Endothelial cell of umbilical vein (primary cell): ENCODE measurements at regions not wholly inside any gene's neighbourhood (a gene's known extent, or its start where the extent isn't known, plus 50 kb on each side); places are given as distances from the start of the nearest gene placed in this dataset.

Source experiments
- BruUV-seq: library from RNA; stranded (reverse); fragments of 400-500 nt; replicated peaks from 2 replicates; lab custom pipeline; 2021; lab: Mats Ljungman, UMichigan
- CTCF ChIA-PET: fragments of 300-600, 350-600 bp; sonication (Branson Sonifier 250); formaldehyde crosslinking; loops from one replicate; lab custom pipeline; 2021; ENCODE audit warnings: antibody characterized with exemption, inconsistent platforms; lab: Charles Lee
- POLR2A ChIA-PET: fragments of 300-600, 350-600 bp; sonication (Branson Sonifier 250); formaldehyde crosslinking; loops from one replicate; lab custom pipeline; 2021; ENCODE audit warnings: antibody characterized with exemption, inconsistent platforms; lab: Charles Lee
- DNase-seq: peaks from one replicate; pipeline ENCODE4 v3.0.0-alpha.2; 2011; ENCODE audit warnings: low read depth, low spot score
- FAIRE-seq: peaks from 2 replicates; lab custom pipeline; 2011; peaks lifted over from hg19 to GRCh38; lab: Jason Lieb, UNC
- H2AFZ ChIP-seq: 2 replicates; pipeline ENCODE4 v1.6.0; 2012; ENCODE audit warnings: low read depth, low read length, control low read depth, inconsistent platforms
- H3K27ac ChIP-seq: 2 replicates; pipeline ENCODE4 v1.5.1; 2011; ENCODE audit warnings: low read depth, mild to moderate bottlenecking, control low read depth, low read length, moderate library complexity; ENCODE audit not compliant: insufficient read depth
- H3K27me3 ChIP-seq, 2 experiments: 2 replicates each; pipeline versions ENCODE4 v1.6.0 to v1.6.1; 2011; ENCODE audit warnings: low read length in 2 of 2, mixed read lengths in 1 of 2; ENCODE audit not compliant: control insufficient read depth in 2 of 2, insufficient read depth in 2 of 2
- H3K36me3 ChIP-seq, 2 experiments: 2 replicates in 1 of 2; 3 replicates in 1 of 2; pipeline ENCODE4 v1.5.1; 2011; ENCODE audit warnings: low read length in 2 of 2, mild to moderate bottlenecking in 1 of 2, moderate library complexity in 1 of 2; ENCODE audit not compliant: control insufficient read depth in 2 of 2, insufficient read depth in 2 of 2; ENCODE audit errors: extremely low read depth in 1 of 2
- H3K4me1 ChIP-seq: 3 replicates; pipeline ENCODE4 v1.5.1; 2011; ENCODE audit warnings: mild to moderate bottlenecking, low read length; ENCODE audit not compliant: control insufficient read depth, insufficient read depth; ENCODE audit errors: extremely low read depth
- H3K4me2 ChIP-seq: 2 replicates; pipeline ENCODE4 v1.6.1; 2011; ENCODE audit warnings: low read length, control low read depth, mixed read lengths; ENCODE audit not compliant: insufficient read depth
- H3K4me3 ChIP-seq, 3 experiments: fragments of 200-600 bp in 1 of 3; sonication (generic), shearing (Covaris generic) in 1 of 3; replicated peaks in 1 of 3; 2 replicates each; pipeline ENCODE4 v1.5.1; 2011 to 2016; ENCODE audit warnings: control low read depth in 3 of 3, low read length in 3 of 3, mild to moderate bottlenecking in 2 of 3, inconsistent platforms in 1 of 3, low read depth in 1 of 3, moderate library complexity in 1 of 3; ENCODE audit not compliant: insufficient read depth in 1 of 3
- H3K79me2 ChIP-seq: 2 replicates; pipeline ENCODE4 v1.6.0; 2012; ENCODE audit warnings: low read length, inconsistent platforms; ENCODE audit not compliant: control insufficient read depth, insufficient read depth
- H3K9ac ChIP-seq: replicated peaks from 2 replicates; pipeline ENCODE3; 2011; ENCODE audit warnings: low read length, control low read depth; ENCODE audit not compliant: insufficient read depth; ENCODE audit errors: extremely low read depth
- H3K9me1 ChIP-seq: replicated peaks from 3 replicates; pipeline ENCODE4 v1.6.0; 2011; ENCODE audit warnings: mild to moderate bottlenecking, low read length; ENCODE audit not compliant: control insufficient read depth, insufficient read depth; ENCODE audit errors: extremely low read depth
- H3K9me3 ChIP-seq: replicated peaks from 2 replicates; pipeline ENCODE4 v1.5.1; 2012; ENCODE audit warnings: low read length, inconsistent platforms; ENCODE audit not compliant: control insufficient read depth, insufficient read depth
- H4K20me1 ChIP-seq: replicated peaks from 2 replicates; pipeline ENCODE3; 2011; ENCODE audit warnings: mild to moderate bottlenecking, low read length; ENCODE audit not compliant: control insufficient read depth, insufficient read depth; ENCODE audit errors: extremely low read depth
- EZH2 ChIP-seq: IDR thresholded peaks from 2 replicates; pipeline ENCODE4 v1.6.1; 2012; ENCODE audit warnings: borderline replicate concordance, low read depth, mild to moderate bottlenecking, moderate library complexity, low read length, inconsistent platforms; ENCODE audit not compliant: severe bottlenecking
- GATA2 ChIP-seq: IDR thresholded peaks from 2 replicates; pipeline ENCODE4 v1.7.0; 2011; ENCODE audit warnings: low read depth, mild to moderate bottlenecking, moderate library complexity, mixed read lengths, low read length; ENCODE audit not compliant: insufficient read length, insufficient read depth
- JUN ChIP-seq: IDR thresholded peaks from 2 replicates; pipeline ENCODE4 v1.6.1; 2011; ENCODE audit warnings: borderline replicate concordance, low read depth; ENCODE audit not compliant: insufficient read length, insufficient read depth
- POLR2AphosphoS5 ChIP-seq: IDR thresholded peaks from 2 replicates; pipeline ENCODE4 v1.6.1; 2012; ENCODE audit warnings: low read depth, mild to moderate bottlenecking, control low read depth, low read length, moderate library complexity; ENCODE audit not compliant: insufficient read depth
- dilution Hi-C: fragments of 300-500 bp; cut with MboI; formaldehyde crosslinking; loops from one replicate; pipeline ENCODE4 v1.15.0; 2019; ENCODE audit warnings: low sequenced_read_pairs; ENCODE audit not compliant: extremely low pct_ligation_motif_present
- intact Hi-C: fragments of 100-400 bp; cut with micrococcal nuclease; formaldehyde crosslinking; loops from one replicate; pipeline ENCODE4 v1.10.0; 2022
- TF ChIP-seq, protein P1 (sequence below), 2 donors: IDR thresholded peaks; 1 replicate in 1 of 2; 2 replicates in 1 of 2; pipeline ENCODE4 v1.5.1; 2011; ENCODE audit warnings: low read length in 2 of 2, mild to moderate bottlenecking in 2 of 2, moderate library complexity in 2 of 2, control low read depth in 1 of 2, inconsistent platforms in 1 of 2, low read depth in 1 of 2; ENCODE audit not compliant: insufficient read depth in 1 of 2; ENCODE audit errors: extremely low read depth in 1 of 2

DNA sequence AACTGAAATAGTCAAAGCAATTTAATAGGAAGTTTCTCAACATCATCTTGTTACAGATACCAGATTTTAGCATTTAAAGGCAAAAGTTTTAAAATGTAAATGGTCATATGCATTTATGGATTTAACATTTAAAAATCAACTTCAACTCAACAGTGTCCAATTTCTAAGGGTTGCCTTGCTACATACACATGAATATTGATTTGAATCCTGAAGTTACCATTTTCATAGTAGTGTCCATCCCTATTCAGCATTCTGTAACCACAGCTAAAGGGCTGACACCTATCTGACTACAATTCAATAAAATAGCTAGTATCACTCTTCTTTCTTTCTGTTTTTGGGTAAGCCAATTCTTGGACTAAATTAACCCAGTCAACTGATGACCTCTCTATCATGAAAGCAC, 164.0 kb upstream of the CFAP20DC start:
- Histone ChIP-seq H3K36me3 (no peaks in the 10 kb centered on the region), H3K27me3 (peaks cover 1 to 8% of the 10 kb centered on the region in 2 experiments), H3K9me3 (no peaks in the 10 kb centered on the region), H3K4me2 (no peak overlapping the region), H3K79me2 (no peaks in the 10 kb centered on the region), H3K4me1 (peaks cover 9% of the 10 kb centered on the region), H3K27ac (no peak overlapping the region), H2AFZ (no peak overlapping the region), H4K20me1 (no peaks in the 10 kb centered on the region), H3K4me3 (no peak overlapping the region), H3K9ac (no peak overlapping the region), H3K9me1 (no peaks in the 10 kb centered on the region)
- intact Hi-C loops (loop anchor here (5.0 kb wide), 1 partner anchor 652 kb away; no protein-coding TSS in a partner anchor), dilution Hi-C loops (no loop called here)
- BruUV-seq: no TSS peak
- TF ChIP-seq GATA2 (no peak), POLR2AphosphoS5 (no peak), JUN (no peak), EZH2 (no peak)
- ChIA-PET CTCF (no interaction called here), POLR2A (no interaction called here)
- DNase-seq (no peak), FAIRE-seq (no peak)

DNA sequence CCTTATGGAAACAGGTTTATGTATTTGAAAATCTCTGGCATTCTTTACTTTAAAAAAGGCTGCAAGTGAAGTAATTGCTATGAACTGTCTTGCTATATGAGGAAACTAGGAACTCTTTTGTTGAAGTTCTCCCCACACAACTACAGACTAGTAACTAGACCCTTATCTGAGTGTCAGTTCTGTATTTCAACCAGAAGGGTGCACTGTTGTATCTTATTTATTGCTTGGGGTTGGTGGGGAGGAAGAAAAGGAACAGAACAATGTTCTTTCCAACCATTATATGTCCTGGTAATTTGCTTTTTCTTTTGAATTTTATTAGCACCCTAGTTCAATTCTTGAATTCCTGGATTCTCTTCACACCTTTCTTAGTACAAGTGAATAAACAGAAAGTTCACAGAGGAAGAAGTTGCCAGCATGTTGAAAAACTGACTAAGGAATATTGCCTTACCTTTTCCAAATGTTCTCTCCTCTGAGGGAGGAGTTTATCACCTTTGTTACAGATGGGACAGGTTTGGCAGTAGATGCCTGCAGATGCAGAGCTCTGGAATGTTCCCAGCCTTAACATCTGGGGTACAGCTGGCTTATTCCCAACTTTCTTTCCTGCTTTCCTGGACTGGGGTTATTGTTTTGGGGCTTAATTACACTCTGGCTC, 162.4 kb upstream of the CFAP20DC start:
- peak; percentile 44 for DNase-seq
- CTCF ChIA-PET: interaction anchor here (0.9 to 1.0 kb wide), 3 partner anchors 24 to 646 kb away, joined by 3 to 8 read pairs (median 5); no protein-coding TSS in a partner anchor

More for the DNA sequence above, 162.4 kb upstream of the CFAP20DC start:
- no peak overlapping the region for H3K27ac ChIP-seq
- H3K4me2 ChIP-seq: no peak overlapping the region
- no TSS peak for BruUV-seq
- POLR2A ChIA-PET: no interaction called here
- H3K36me3 ChIP-seq: no peaks in the 10 kb centered on the region
- intact Hi-C loops (loop anchor here (1.0 to 5.0 kb wide), 5 partner anchors 114 to 650 kb away; no protein-coding TSS in a partner anchor), dilution Hi-C loops (no loop called here)
- no peaks in the 10 kb centered on the region for H3K9me3 ChIP-seq
- peaks cover 3 to 8% of the 10 kb centered on the region in 2 experiments for H3K27me3 ChIP-seq
- TF ChIP-seq, protein P1, sequence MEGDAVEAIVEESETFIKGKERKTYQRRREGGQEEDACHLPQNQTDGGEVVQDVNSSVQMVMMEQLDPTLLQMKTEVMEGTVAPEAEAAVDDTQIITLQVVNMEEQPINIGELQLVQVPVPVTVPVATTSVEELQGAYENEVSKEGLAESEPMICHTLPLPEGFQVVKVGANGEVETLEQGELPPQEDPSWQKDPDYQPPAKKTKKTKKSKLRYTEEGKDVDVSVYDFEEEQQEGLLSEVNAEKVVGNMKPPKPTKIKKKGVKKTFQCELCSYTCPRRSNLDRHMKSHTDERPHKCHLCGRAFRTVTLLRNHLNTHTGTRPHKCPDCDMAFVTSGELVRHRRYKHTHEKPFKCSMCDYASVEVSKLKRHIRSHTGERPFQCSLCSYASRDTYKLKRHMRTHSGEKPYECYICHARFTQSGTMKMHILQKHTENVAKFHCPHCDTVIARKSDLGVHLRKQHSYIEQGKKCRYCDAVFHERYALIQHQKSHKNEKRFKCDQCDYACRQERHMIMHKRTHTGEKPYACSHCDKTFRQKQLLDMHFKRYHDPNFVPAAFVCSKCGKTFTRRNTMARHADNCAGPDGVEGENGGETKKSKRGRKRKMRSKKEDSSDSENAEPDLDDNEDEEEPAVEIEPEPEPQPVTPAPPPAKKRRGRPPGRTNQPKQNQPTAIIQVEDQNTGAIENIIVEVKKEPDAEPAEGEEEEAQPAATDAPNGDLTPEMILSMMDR (IDR thresholded peaks at IDR 0.05; ENCODE audit: extremely low read depth in 1 of 2, insufficient read depth in 1 of 2, low read depth in 1 of 2, low read length in 2 of 2): peak; percentile 36 to 41
- no peak for TF ChIP-seq POLR2AphosphoS5
- FAIRE-seq: peak; percentile 53
- H3K9ac ChIP-seq: no peak overlapping the region
- H3K4me3 ChIP-seq: no peak overlapping the region
- no peaks in the 10 kb centered on the region for H4K20me1 ChIP-seq
- peaks cover 9% of the 10 kb centered on the region for H3K4me1 ChIP-seq
- H2AFZ ChIP-seq: no peak overlapping the region
- H3K79me2 ChIP-seq: no peaks in the 10 kb centered on the region
- H3K9me1 ChIP-seq: no peaks in the 10 kb centered on the region
